ENCODE measurements at regions not wholly inside any gene's neighbourhood (a gene's known extent, or its start where the extent isn't known, plus 50 kb on each side); places are given as distances from the start of the nearest gene placed in this dataset.
"Not testable (repeated sequence)": the region's sequence is repeated elsewhere in the genome, so short reads cannot be mapped to it uniquely, and the experiment has no call there.

DNA sequence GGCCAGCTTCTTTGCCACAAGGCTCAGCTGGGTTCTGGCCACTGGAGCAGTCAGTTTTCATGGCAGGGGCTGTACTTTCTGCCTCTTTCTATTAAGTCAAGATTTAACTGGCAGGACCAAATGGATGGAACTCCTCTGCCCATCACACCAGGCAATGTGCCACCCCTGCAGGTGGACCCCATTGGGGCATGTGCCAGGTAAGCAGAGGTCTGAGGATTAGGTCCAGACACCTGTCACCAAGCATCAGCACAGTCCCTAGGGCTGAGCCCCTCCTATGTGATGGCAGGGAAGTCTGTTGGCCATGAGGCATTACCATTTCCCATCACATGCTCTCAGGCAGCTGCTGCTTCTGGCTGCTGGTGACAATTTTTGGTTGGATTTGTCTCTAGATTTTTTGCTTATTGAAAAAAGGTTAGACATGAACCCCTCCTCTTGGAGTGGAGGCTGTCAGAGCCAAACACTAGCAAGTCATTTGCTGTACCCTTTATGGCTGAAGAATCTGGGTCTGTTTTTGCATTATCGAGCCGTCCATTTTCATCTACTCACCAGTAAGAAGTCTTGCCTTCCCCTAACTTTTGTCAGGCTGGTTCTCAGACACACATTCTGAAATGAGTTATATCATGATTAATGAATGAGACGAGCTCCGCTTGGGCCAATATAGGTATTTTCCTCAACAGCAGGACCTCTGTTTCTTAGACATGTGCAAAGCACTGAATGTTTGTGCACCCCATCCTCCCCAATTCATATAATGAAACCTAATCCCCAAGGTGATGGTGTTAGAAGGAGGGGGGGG is 328.0 kb downstream of the TSN start:
- H3K9me2 ChIP-seq (replicated peaks; ENCODE audit: insufficient read depth, low read length): no peaks in the 10 kb centered on the region

DNA sequence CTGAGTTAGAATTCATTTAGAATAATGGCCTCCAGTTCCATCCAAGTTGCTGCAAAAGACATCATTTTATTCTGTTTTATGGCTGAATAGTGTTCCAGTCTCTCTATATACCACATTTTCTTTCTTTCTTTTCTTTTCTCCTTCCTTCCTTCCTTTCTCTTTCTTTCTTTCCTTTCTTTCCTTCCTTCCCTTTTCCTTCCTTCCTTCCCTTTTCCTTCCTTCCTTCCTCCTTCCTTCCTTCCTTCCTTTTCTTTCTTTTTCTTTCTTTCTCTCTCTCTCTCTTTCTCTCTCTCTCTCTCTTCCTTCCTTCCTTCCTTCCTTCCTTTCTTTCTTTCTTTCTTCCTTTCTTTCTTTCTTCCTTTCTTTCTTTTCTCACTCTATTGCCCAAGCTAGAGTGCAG is 330.2 kb downstream of the TSN start:
- peaks cover 23% of the 10 kb centered on the region for H3K4me1 ChIP-seq (ENCODE audit: low read length)
- not testable (repeated sequence) for H3K9me3 ChIP-seq (ENCODE audit: low read length); H3K4me3 ChIP-seq (ENCODE audit: low read length); H3K4me2 ChIP-seq (ENCODE audit: low read depth, low read length, poor library complexity, severe bottlenecking); H4K20me1 ChIP-seq (ENCODE audit: insufficient read depth, low read depth, low read length); H3K27ac ChIP-seq (ENCODE audit: low read length); DNase-seq; H3K36me3 ChIP-seq (ENCODE audit: insufficient read depth, low read length); H2AFZ ChIP-seq (ENCODE audit: low read length); H3K79me2 ChIP-seq (ENCODE audit: low read length); H3K27me3 ChIP-seq (ENCODE audit: low read length); H3K9me2 ChIP-seq (replicated peaks; ENCODE audit: insufficient read depth, low read length); H3K9ac ChIP-seq (ENCODE audit: low read length)

More for the DNA sequence above, 328.0 kb downstream of the TSN start:
- Histone ChIP-seq H3K79me2 (ENCODE audit: low read length) (no peaks in the 10 kb centered on the region), H3K27ac (ENCODE audit: low read length) (no peak overlapping the region), H3K4me2 (ENCODE audit: low read depth, low read length, poor library complexity, severe bottlenecking) (no peak overlapping the region), H3K4me3 (ENCODE audit: low read length) (no peak overlapping the region), H2AFZ (ENCODE audit: low read length) (no peak overlapping the region), H3K4me1 (ENCODE audit: low read length) (peaks cover 27% of the 10 kb centered on the region), H3K27me3 (ENCODE audit: low read length) (no peaks in the 10 kb centered on the region), H3K9me3 (ENCODE audit: low read length) (no peaks in the 10 kb centered on the region), H4K20me1 (ENCODE audit: insufficient read depth, low read depth, low read length) (0 out of 2 replicates have a peak, but pooled peaks cover 6% of the 10 kb centered on the region), H3K9ac (ENCODE audit: low read length) (no peak overlapping the region), H3K36me3 (ENCODE audit: insufficient read depth, low read length) (no peaks in the 10 kb centered on the region)
- no peak for DNase-seq

- Histone ChIP-seq H3K4me1 (ENCODE audit: low read length) (no peaks in the 10 kb centered on the region), H3K9ac (ENCODE audit: low read length) (no peak overlapping the region), H4K20me1 (ENCODE audit: insufficient read depth, low read depth, low read length) (no peaks in the 10 kb centered on the region), H3K36me3 (ENCODE audit: insufficient read depth, low read length) (no peaks in the 10 kb centered on the region), H3K9me2 (replicated peaks; ENCODE audit: insufficient read depth, low read length) (no peaks in the 10 kb centered on the region), H3K4me2 (ENCODE audit: low read depth, low read length, poor library complexity, severe bottlenecking) (no peak overlapping the region), H2AFZ (ENCODE audit: low read length) (no peak overlapping the region), H3K79me2 (ENCODE audit: low read length) (no peaks in the 10 kb centered on the region), H3K9me3 (ENCODE audit: low read length) (no peaks in the 10 kb centered on the region), H3K4me3 (ENCODE audit: low read length) (no peak overlapping the region), H3K27ac (ENCODE audit: low read length) (no peak overlapping the region), H3K27me3 (ENCODE audit: low read length) (no peaks in the 10 kb centered on the region)
- DNase-seq: no peak
Observed at GRCh38 chr2:122094557-122094956, 339.1 kb downstream of the TSN start.

DNA sequence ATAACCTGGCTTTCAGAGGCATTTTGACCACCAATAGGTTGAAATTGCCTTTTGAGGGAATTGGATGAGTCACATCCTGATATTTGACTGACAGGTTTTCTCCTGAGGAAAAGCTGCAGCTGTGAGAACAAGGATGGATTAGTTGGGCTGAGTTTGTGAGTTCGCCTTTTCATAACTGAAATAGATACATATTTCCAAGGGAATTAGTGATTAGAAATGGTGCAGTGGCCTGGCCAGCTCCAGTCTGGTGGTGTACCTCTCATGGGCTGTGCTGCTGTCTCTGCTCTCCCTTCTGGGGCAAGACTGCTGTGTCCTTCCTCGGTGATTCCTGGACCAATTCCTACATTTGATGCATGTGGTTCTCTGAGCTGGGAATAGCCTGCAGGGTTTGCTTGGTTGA is 341.3 kb downstream of the TSN start:
- H3K79me2 ChIP-seq (ENCODE audit: low read length): no peaks in the 10 kb centered on the region

GRCh38 chr2:122098306-122098705 is 342.9 kb downstream of the TSN start:
- DNase-seq: no peak
- H3K4me3 ChIP-seq (ENCODE audit: low read length): no peak overlapping the region

More for the DNA sequence above, 341.3 kb downstream of the TSN start:
- Histone ChIP-seq H2AFZ (ENCODE audit: low read length) (no peak overlapping the region), H3K4me3 (ENCODE audit: low read length) (no peak overlapping the region), H4K20me1 (ENCODE audit: insufficient read depth, low read depth, low read length) (no peaks in the 10 kb centered on the region), H3K27ac (ENCODE audit: low read length) (no peak overlapping the region), H3K4me2 (ENCODE audit: low read depth, low read length, poor library complexity, severe bottlenecking) (no peak overlapping the region), H3K4me1 (ENCODE audit: low read length) (no peaks in the 10 kb centered on the region), H3K9ac (ENCODE audit: low read length) (no peak overlapping the region), H3K9me2 (replicated peaks; ENCODE audit: insufficient read depth, low read length) (no peaks in the 10 kb centered on the region), H3K27me3 (ENCODE audit: low read length) (no peaks in the 10 kb centered on the region), H3K9me3 (ENCODE audit: low read length) (no peaks in the 10 kb centered on the region), H3K36me3 (ENCODE audit: insufficient read depth, low read length) (no peaks in the 10 kb centered on the region)
- DNase-seq: no peak

DNA sequence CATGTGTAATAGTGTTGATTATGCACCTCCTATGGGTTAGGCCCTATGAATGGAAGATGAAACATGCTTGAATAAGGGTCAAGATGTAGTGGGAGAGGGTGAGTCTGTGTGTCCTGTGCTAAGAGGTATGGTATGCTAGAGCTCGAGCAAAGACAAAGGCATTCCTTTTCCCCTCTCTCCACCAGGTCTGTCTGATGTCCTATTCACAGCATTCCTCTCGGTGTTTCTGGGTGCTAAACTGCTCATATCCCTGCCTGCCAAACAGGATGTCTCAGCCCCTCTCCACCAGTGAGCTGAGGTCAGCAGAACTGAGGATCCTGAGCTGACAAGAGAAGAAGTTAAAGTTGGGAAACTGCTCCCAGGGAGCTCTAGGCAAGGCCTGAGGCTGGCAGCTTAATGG is 344.9 kb downstream of the TSN start:
- no peaks in the 10 kb centered on the region for H3K9me2 ChIP-seq (replicated peaks; ENCODE audit: insufficient read depth, low read length)
- no peak overlapping the region for H2AFZ ChIP-seq (ENCODE audit: low read length)
- no peak overlapping the region for H3K4me3 ChIP-seq (ENCODE audit: low read length)
- no peaks in the 10 kb centered on the region for H3K4me1 ChIP-seq (ENCODE audit: low read length)
- no peak for DNase-seq
- H3K4me2 ChIP-seq (ENCODE audit: low read depth, low read length, poor library complexity, severe bottlenecking): no peak overlapping the region
- no peaks in the 10 kb centered on the region for H3K79me2 ChIP-seq (ENCODE audit: low read length)
- H3K9ac ChIP-seq (ENCODE audit: low read length): no peak overlapping the region
- no peak overlapping the region for H3K27ac ChIP-seq (ENCODE audit: low read length)
- H3K27me3 ChIP-seq (ENCODE audit: low read length): no peaks in the 10 kb centered on the region
- H3K36me3 ChIP-seq (ENCODE audit: insufficient read depth, low read length): no peaks in the 10 kb centered on the region
- no peaks in the 10 kb centered on the region for H4K20me1 ChIP-seq (ENCODE audit: insufficient read depth, low read depth, low read length)
- H3K9me3 ChIP-seq (ENCODE audit: low read length): no peaks in the 10 kb centered on the region

More at GRCh38 chr2:122098306-122098705, 342.9 kb downstream of the TSN start:
- Histone ChIP-seq H3K27ac (ENCODE audit: low read length) (no peak overlapping the region), H4K20me1 (ENCODE audit: insufficient read depth, low read depth, low read length) (no peaks in the 10 kb centered on the region), H3K27me3 (ENCODE audit: low read length) (no peaks in the 10 kb centered on the region), H2AFZ (ENCODE audit: low read length) (no peak overlapping the region), H3K36me3 (ENCODE audit: insufficient read depth, low read length) (no peaks in the 10 kb centered on the region), H3K9me3 (ENCODE audit: low read length) (no peaks in the 10 kb centered on the region), H3K4me1 (ENCODE audit: low read length) (no peaks in the 10 kb centered on the region), H3K9me2 (replicated peaks; ENCODE audit: insufficient read depth, low read length) (no peaks in the 10 kb centered on the region), H3K9ac (ENCODE audit: low read length) (no peak overlapping the region), H3K4me2 (ENCODE audit: low read depth, low read length, poor library complexity, severe bottlenecking) (no peak overlapping the region), H3K79me2 (ENCODE audit: low read length) (no peaks in the 10 kb centered on the region)

DNA sequence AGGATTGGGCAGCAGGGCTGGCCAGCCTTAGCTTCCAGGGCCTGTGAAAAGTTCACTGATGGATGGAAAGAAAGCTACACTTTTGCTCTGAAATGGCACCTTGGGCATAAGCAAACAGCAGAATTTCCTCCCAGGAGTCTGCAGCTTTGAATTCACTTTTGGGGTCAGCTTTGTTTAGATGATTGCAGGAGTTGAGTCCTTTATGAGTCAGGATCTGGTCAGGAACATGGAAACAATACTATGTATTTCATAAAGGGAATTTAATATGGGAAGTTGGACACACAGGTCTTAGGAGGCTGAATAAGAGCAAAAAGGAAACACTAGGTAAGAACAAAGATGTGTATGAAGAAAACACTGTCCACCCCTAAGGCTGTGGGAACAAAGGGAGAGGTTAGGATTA is 345.3 kb downstream of the TSN start:
- H2AFZ ChIP-seq (ENCODE audit: low read length): no peak overlapping the region
- no peaks in the 10 kb centered on the region for H4K20me1 ChIP-seq (ENCODE audit: insufficient read depth, low read depth, low read length)
- no peak overlapping the region for H3K4me3 ChIP-seq (ENCODE audit: low read length)
- no peak overlapping the region for H3K9ac ChIP-seq (ENCODE audit: low read length)
- DNase-seq: no peak
- H3K27ac ChIP-seq (ENCODE audit: low read length): no peak overlapping the region
- no peaks in the 10 kb centered on the region for H3K79me2 ChIP-seq (ENCODE audit: low read length)
- no peaks in the 10 kb centered on the region for H3K4me1 ChIP-seq (ENCODE audit: low read length)
- H3K27me3 ChIP-seq (ENCODE audit: low read length): no peaks in the 10 kb centered on the region
- H3K36me3 ChIP-seq (ENCODE audit: insufficient read depth, low read length): no peaks in the 10 kb centered on the region
- H3K4me2 ChIP-seq (ENCODE audit: low read depth, low read length, poor library complexity, severe bottlenecking): no peak overlapping the region
- no peaks in the 10 kb centered on the region for H3K9me2 ChIP-seq (replicated peaks; ENCODE audit: insufficient read depth, low read length)
- H3K9me3 ChIP-seq (ENCODE audit: low read length): no peaks in the 10 kb centered on the region

DNA sequence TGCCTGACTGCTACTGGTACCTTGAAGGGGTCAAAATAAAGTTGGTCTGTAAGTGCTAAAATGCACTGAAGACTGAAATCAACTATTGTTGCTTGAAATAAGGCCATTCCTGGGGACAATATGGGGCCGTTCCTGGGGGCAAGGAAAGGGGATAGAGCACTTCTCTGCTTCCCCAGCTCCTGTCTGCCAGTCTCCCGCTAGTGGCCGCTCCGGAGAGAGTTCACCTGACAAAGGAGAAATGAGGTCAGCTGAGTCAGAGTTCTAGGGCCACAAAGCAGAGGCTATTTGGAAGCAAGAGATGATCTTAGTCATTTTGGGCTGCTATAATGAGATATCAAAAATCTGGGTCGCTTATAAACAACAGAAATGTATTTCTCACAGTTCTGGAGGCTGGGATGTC is 345.9 kb downstream of the TSN start:
- Histone ChIP-seq H3K4me2 (ENCODE audit: low read depth, low read length, poor library complexity, severe bottlenecking) (no peak overlapping the region), H3K27ac (ENCODE audit: low read length) (no peak overlapping the region), H3K4me3 (ENCODE audit: low read length) (no peak overlapping the region), H3K9me3 (ENCODE audit: low read length) (no peaks in the 10 kb centered on the region), H3K9ac (ENCODE audit: low read length) (no peak overlapping the region), H4K20me1 (ENCODE audit: insufficient read depth, low read depth, low read length) (no peaks in the 10 kb centered on the region), H2AFZ (ENCODE audit: low read length) (no peak overlapping the region), H3K36me3 (ENCODE audit: insufficient read depth, low read length) (no peaks in the 10 kb centered on the region), H3K27me3 (ENCODE audit: low read length) (no peaks in the 10 kb centered on the region), H3K79me2 (ENCODE audit: low read length) (no peaks in the 10 kb centered on the region), H3K4me1 (ENCODE audit: low read length) (no peaks in the 10 kb centered on the region), H3K9me2 (replicated peaks; ENCODE audit: insufficient read depth, low read length) (no peaks in the 10 kb centered on the region)
- no peak for DNase-seq
